Keratinocyte (primary cell): ENCODE measurements at regions not wholly inside any gene's neighbourhood (a gene's known extent, or its start where the extent isn't known, plus 50 kb on each side); places are given as distances from the start of the nearest gene placed in this dataset.
"Not testable (repeated sequence)": the region's sequence is repeated elsewhere in the genome, so short reads cannot be mapped to it uniquely, and the experiment has no call there.

ENCODE experiments used
- CTCF ChIP-seq, 3 experiments: IDR thresholded peaks in 1 of 3; conservative IDR thresholded peaks in 1 of 3; optimal IDR thresholded peaks in 1 of 3; 2 replicates in 2 of 3; 3 replicates in 1 of 3; pipeline versions ENCODE3 to v1.5.1; 2011; ENCODE audit warnings: low read length in 3 of 3, mild to moderate bottlenecking in 3 of 3, moderate library complexity in 2 of 3, control low read depth in 1 of 3, inconsistent platforms in 1 of 3; ENCODE audit not compliant: insufficient read depth in 2 of 3; ENCODE audit errors: extremely low read depth in 1 of 3
- EZH2 ChIP-seq: IDR thresholded peaks from one replicate; pipeline ENCODE4 v1.6.1; 2012; ENCODE audit warnings: inconsistent platforms, mild to moderate bottlenecking, low read length, moderate library complexity

GRCh38 chr5:34205347-34205746 is 162.3 kb upstream of the C1QTNF3 start:
- not testable (repeated sequence) for TF ChIP-seq CTCF (optimal IDR thresholded peaks at IDR 0.05 in 1 of 3, IDR thresholded peaks at IDR 0.05 in 1 of 3, conservative IDR thresholded peaks at IDR 0.05 in 1 of 3; ENCODE audit: extremely low read depth in 1 of 3, insufficient read depth in 2 of 3, low read length in 3 of 3); EZH2
